ENCODE measurements at regions not wholly inside any gene's neighbourhood (a gene's known extent, or its start where the extent isn't known, plus 50 kb on each side); places are given as distances from the start of the nearest gene placed in this dataset.

- no peak overlapping the region for H3K27ac ChIP-seq (ENCODE audit: low read depth, low read length)
- no peak for TF ChIP-seq EZH2phosphoT487 (IDR thresholded peaks at IDR 0.05; ENCODE audit: borderline replicate concordance, low read length)
- TF ChIP-seq CTCF (IDR thresholded peaks at IDR 0.05; ENCODE audit: low read depth, low read length, poor library complexity, severe bottlenecking), result no peak
These were observed 232.0 kb upstream of the PCDH15 start for GRCh38 chr10:55033061-55033460.

GRCh38 chr10:55024713-55025112 lies 223.7 kb upstream of the PCDH15 start:
- Histone ChIP-seq H3K4me3 (ENCODE audit: low read length) (no peak overlapping the region), H3K4me1 (ENCODE audit: control insufficient read depth, low read length) (no peaks in the 10 kb centered on the region), H3F3A (ENCODE audit: control insufficient read depth, insufficient read depth) (no peaks in the 10 kb centered on the region), H3K27ac (ENCODE audit: low read depth, low read length) (no peak overlapping the region), H3K9me2 (replicated peaks; ENCODE audit: control insufficient read depth, low read length) (no peaks in the 10 kb centered on the region), H3K9me3 (ENCODE audit: control insufficient read depth, insufficient read depth, low read length) (no peaks in the 10 kb centered on the region), H3K27me3 (ENCODE audit: control insufficient read depth, low read length) (no peaks in the 10 kb centered on the region), H4K20me1 (ENCODE audit: control insufficient read depth, insufficient read depth, low read depth, low read length) (no peaks in the 10 kb centered on the region), H3K36me3 (ENCODE audit: control insufficient read depth, low read length) (no peaks in the 10 kb centered on the region), H3K79me2 (ENCODE audit: control insufficient read depth, low read length) (no peaks in the 10 kb centered on the region), H3K4me2 (ENCODE audit: low read length) (no peak overlapping the region)
- TF ChIP-seq EZH2phosphoT487 (IDR thresholded peaks at IDR 0.05; ENCODE audit: borderline replicate concordance, low read length), result no peak
- TF ChIP-seq CTCF (IDR thresholded peaks at IDR 0.05; ENCODE audit: low read depth, low read length, poor library complexity, severe bottlenecking), result no peak

More at GRCh38 chr10:55033061-55033460, 232.0 kb upstream of the PCDH15 start:
- Histone ChIP-seq H3K4me2 (ENCODE audit: low read length) (no peak overlapping the region), H3F3A (ENCODE audit: control insufficient read depth, insufficient read depth) (no peaks in the 10 kb centered on the region), H3K9me2 (replicated peaks; ENCODE audit: control insufficient read depth, low read length) (no peaks in the 10 kb centered on the region), H3K4me1 (ENCODE audit: control insufficient read depth, low read length) (no peaks in the 10 kb centered on the region), H3K4me3 (ENCODE audit: low read length) (no peak overlapping the region), H3K36me3 (ENCODE audit: control insufficient read depth, low read length) (no peaks in the 10 kb centered on the region), H3K79me2 (ENCODE audit: control insufficient read depth, low read length) (no peaks in the 10 kb centered on the region), H4K20me1 (ENCODE audit: control insufficient read depth, insufficient read depth, low read depth, low read length) (no peaks in the 10 kb centered on the region), H3K27me3 (ENCODE audit: control insufficient read depth, low read length) (no peaks in the 10 kb centered on the region), H3K9me3 (ENCODE audit: control insufficient read depth, insufficient read depth, low read length) (no peaks in the 10 kb centered on the region)

GRCh38 chr10:55019439-55019838 lies 218.4 kb upstream of the PCDH15 start:
- no peaks in the 10 kb centered on the region for H4K20me1 ChIP-seq (ENCODE audit: control insufficient read depth, insufficient read depth, low read depth, low read length)
- TF ChIP-seq CTCF (IDR thresholded peaks at IDR 0.05; ENCODE audit: low read depth, low read length, poor library complexity, severe bottlenecking) (no peak), EZH2phosphoT487 (IDR thresholded peaks at IDR 0.05; ENCODE audit: borderline replicate concordance, low read length) (no peak)
- no peaks in the 10 kb centered on the region for H3K79me2 ChIP-seq (ENCODE audit: control insufficient read depth, low read length)
- no peaks in the 10 kb centered on the region for H3K36me3 ChIP-seq (ENCODE audit: control insufficient read depth, low read length)
- H3K27ac ChIP-seq (ENCODE audit: low read depth, low read length), result no peak overlapping the region
- no peaks in the 10 kb centered on the region for H3K27me3 ChIP-seq (ENCODE audit: control insufficient read depth, low read length)
- H3K4me2 ChIP-seq (ENCODE audit: low read length), result no peak overlapping the region
- H3K9me3 ChIP-seq (ENCODE audit: control insufficient read depth, insufficient read depth, low read length), result no peaks in the 10 kb centered on the region
- no peak overlapping the region for H3K4me3 ChIP-seq (ENCODE audit: low read length)
- no peaks in the 10 kb centered on the region for H3K9me2 ChIP-seq (replicated peaks; ENCODE audit: control insufficient read depth, low read length)
- H3K4me1 ChIP-seq (ENCODE audit: control insufficient read depth, low read length), result no peaks in the 10 kb centered on the region
- no peaks in the 10 kb centered on the region for H3F3A ChIP-seq (ENCODE audit: control insufficient read depth, insufficient read depth)

- no peaks in the 10 kb centered on the region for H3K27me3 ChIP-seq (ENCODE audit: control insufficient read depth, low read length)
- H3K4me2 ChIP-seq (ENCODE audit: low read length), result no peak overlapping the region
- no peak overlapping the region for H3K27ac ChIP-seq (ENCODE audit: low read depth, low read length)
- TF ChIP-seq EZH2phosphoT487 (IDR thresholded peaks at IDR 0.05; ENCODE audit: borderline replicate concordance, low read length) (no peak), CTCF (IDR thresholded peaks at IDR 0.05; ENCODE audit: low read depth, low read length, poor library complexity, severe bottlenecking) (no peak)
- H3K79me2 ChIP-seq (ENCODE audit: control insufficient read depth, low read length), result no peaks in the 10 kb centered on the region
- H3F3A ChIP-seq (ENCODE audit: control insufficient read depth, insufficient read depth), result no peaks in the 10 kb centered on the region
- H3K9me2 ChIP-seq (replicated peaks; ENCODE audit: control insufficient read depth, low read length), result no peaks in the 10 kb centered on the region; the same call in 1 of the 2 replicates
- H3K36me3 ChIP-seq (ENCODE audit: control insufficient read depth, low read length), result no peaks in the 10 kb centered on the region
- no peak overlapping the region for H3K4me3 ChIP-seq (ENCODE audit: low read length)
- no peaks in the 10 kb centered on the region for H4K20me1 ChIP-seq (ENCODE audit: control insufficient read depth, insufficient read depth, low read depth, low read length)
- no peaks in the 10 kb centered on the region for H3K9me3 ChIP-seq (ENCODE audit: control insufficient read depth, insufficient read depth, low read length)
- no peaks in the 10 kb centered on the region for H3K4me1 ChIP-seq (ENCODE audit: control insufficient read depth, low read length)
These were observed 212.3 kb upstream of the PCDH15 start for GRCh38 chr10:55013318-55013717.

Data from DOHH2 (cell line).